ENCODE measurements at regions not wholly inside any gene's neighbourhood (a gene's known extent, or its start where the extent isn't known, plus 50 kb on each side); places are given as distances from the start of the nearest gene placed in this dataset.

DNA sequence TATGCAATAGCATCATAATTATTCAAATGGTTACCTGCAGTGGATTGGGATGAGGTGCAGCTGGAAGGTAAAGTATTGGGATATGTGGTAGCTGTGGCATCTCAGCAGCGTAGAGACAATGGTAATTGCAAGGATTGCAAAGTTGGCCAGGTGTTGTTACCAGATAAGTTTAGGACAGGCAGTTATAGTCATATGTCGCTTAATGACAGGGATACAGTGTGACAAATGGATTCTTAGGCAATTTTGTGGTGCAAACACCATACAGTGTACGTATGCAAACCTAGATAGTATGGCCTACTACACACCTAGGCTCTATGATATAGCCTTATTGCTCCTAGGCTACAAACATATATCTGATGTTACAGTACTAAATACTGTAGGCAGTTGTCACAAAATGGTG, 163.5 kb upstream of the LYZL2 start:
- TF ChIP-seq, protein P1, sequence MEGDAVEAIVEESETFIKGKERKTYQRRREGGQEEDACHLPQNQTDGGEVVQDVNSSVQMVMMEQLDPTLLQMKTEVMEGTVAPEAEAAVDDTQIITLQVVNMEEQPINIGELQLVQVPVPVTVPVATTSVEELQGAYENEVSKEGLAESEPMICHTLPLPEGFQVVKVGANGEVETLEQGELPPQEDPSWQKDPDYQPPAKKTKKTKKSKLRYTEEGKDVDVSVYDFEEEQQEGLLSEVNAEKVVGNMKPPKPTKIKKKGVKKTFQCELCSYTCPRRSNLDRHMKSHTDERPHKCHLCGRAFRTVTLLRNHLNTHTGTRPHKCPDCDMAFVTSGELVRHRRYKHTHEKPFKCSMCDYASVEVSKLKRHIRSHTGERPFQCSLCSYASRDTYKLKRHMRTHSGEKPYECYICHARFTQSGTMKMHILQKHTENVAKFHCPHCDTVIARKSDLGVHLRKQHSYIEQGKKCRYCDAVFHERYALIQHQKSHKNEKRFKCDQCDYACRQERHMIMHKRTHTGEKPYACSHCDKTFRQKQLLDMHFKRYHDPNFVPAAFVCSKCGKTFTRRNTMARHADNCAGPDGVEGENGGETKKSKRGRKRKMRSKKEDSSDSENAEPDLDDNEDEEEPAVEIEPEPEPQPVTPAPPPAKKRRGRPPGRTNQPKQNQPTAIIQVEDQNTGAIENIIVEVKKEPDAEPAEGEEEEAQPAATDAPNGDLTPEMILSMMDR (IDR thresholded peaks at IDR 0.05): no peak
- Mint-ChIP-seq H3K4me1 (ENCODE audit: low read depth) (peaks cover 5% of the 10 kb centered on the region), H3K27me3 (ENCODE audit: low read depth) (no peaks in the 10 kb centered on the region), H3K27ac (ENCODE audit: unreplicated experiment) (no peak overlapping the region), H3K9me3 (ENCODE audit: low read depth) (no peaks in the 10 kb centered on the region), H3K36me3 (ENCODE audit: low read depth) (no peaks in the 10 kb centered on the region), H3K4me3 (ENCODE audit: unreplicated experiment) (no peak overlapping the region)
- no peak for DNase-seq (ENCODE audit: low spot score)

DNA sequence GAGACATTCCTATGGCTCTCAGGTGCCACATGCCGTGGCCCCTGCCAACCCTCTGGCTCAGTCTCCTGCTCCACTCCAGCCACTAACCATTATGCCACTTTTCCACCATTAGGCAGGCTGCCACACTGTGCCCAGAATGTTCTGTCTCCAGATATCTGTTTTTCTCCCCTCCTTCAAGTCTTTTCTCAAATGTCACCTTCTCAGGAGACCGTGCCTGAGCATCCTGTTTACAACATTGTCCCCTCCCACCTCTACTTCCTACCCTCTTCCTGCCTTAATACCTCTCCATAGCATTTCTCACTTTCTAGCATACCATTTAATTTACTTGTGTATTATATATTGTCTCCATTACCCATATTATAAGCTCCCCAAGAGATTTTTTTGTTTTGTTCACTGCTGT, 162.5 kb upstream of the LYZL2 start:
- no peaks in the 10 kb centered on the region for H3K27me3 Mint-ChIP-seq (ENCODE audit: low read depth)

GRCh38 chr10:30791197-30791611, 161.7 kb upstream of the LYZL2 start:
- H3K27me3 Mint-ChIP-seq (ENCODE audit: low read depth): no peaks in the 10 kb centered on the region
- no peak for DNase-seq (ENCODE audit: low spot score)
- H3K4me1 Mint-ChIP-seq (ENCODE audit: low read depth): peaks cover 5% of the 10 kb centered on the region
- TF ChIP-seq, protein P1 (IDR thresholded peaks at IDR 0.05): no peak
- H3K36me3 Mint-ChIP-seq (ENCODE audit: low read depth): no peaks in the 10 kb centered on the region
- no peaks in the 10 kb centered on the region for H3K9me3 Mint-ChIP-seq (ENCODE audit: low read depth)
- H3K27ac Mint-ChIP-seq (ENCODE audit: unreplicated experiment): no peak overlapping the region
- no peak overlapping the region for H3K4me3 Mint-ChIP-seq (ENCODE audit: unreplicated experiment)

More for the DNA sequence above, 162.5 kb upstream of the LYZL2 start:
- TF ChIP-seq, protein P1 (IDR thresholded peaks at IDR 0.05): no peak
- DNase-seq (ENCODE audit: low spot score): no peak
- Mint-ChIP-seq H3K36me3 (ENCODE audit: low read depth) (no peaks in the 10 kb centered on the region), H3K9me3 (ENCODE audit: low read depth) (no peaks in the 10 kb centered on the region), H3K27ac (ENCODE audit: unreplicated experiment) (no peak overlapping the region), H3K4me1 (ENCODE audit: low read depth) (peaks cover 5% of the 10 kb centered on the region), H3K4me3 (ENCODE audit: unreplicated experiment) (no peak overlapping the region)

DNA sequence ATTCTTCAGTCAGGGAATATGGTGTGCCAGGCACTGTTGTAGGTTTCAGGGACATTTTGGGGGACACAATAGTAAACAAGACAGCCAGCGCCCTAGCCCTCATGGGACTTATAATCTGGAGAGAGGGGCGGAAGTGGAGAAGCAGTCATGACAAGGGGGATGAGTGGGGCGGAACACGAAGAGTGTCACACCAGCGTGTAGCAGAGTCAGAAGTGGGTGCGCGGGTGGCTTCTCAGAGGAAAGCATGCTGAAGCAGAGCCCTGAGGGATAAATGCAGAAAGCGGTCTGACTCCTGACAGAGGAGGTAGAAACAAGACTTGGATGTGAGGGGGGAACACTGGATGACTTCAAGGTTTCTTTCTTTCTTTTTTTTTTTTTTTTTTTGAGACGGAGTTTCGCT, 160.3 kb upstream of the LYZL2 start:
- Mint-ChIP-seq H3K9me3 (ENCODE audit: low read depth) (no peaks in the 10 kb centered on the region), H3K36me3 (ENCODE audit: low read depth) (no peaks in the 10 kb centered on the region), H3K4me3 (ENCODE audit: unreplicated experiment) (no peak overlapping the region), H3K4me1 (ENCODE audit: low read depth) (peaks cover 9% of the 10 kb centered on the region), H3K27me3 (ENCODE audit: low read depth) (no peaks in the 10 kb centered on the region), H3K27ac (ENCODE audit: unreplicated experiment) (no peak overlapping the region)
- DNase-seq (ENCODE audit: low spot score): no peak
- TF ChIP-seq, protein P1 (IDR thresholded peaks at IDR 0.05): no peak

- no peak for DNase-seq (ENCODE audit: low spot score)
- Mint-ChIP-seq H3K27me3 (ENCODE audit: low read depth) (no peaks in the 10 kb centered on the region), H3K4me3 (ENCODE audit: unreplicated experiment) (no peak overlapping the region), H3K27ac (ENCODE audit: unreplicated experiment) (no peak overlapping the region), H3K9me3 (ENCODE audit: low read depth) (no peaks in the 10 kb centered on the region), H3K36me3 (ENCODE audit: low read depth) (no peaks in the 10 kb centered on the region), H3K4me1 (ENCODE audit: low read depth) (peaks cover 23% of the 10 kb centered on the region)
- TF ChIP-seq, protein P1 (IDR thresholded peaks at IDR 0.05): no peak
Measured at GRCh38 chr10:30788307-30788706, 158.8 kb upstream of the LYZL2 start.

Data from chondrocyte (in vitro differentiated cells).